Gastroesophageal sphincter (tissue), 3 donors: ENCODE measurements at regions not wholly inside any gene's neighbourhood (a gene's known extent, or its start where the extent isn't known, plus 50 kb on each side); places are given as distances from the start of the nearest gene placed in this dataset.

Experiments
- EP300 ChIP-seq: sonication (generic); formaldehyde crosslinking; IDR thresholded peaks from one replicate; pipeline ENCODE4 v1.6.1; 2017; ENCODE audit warnings: antibody characterized with exemption, mild to moderate bottlenecking
- POLR2AphosphoS5 ChIP-seq: sonication (generic); formaldehyde crosslinking; IDR thresholded peaks from one replicate; pipeline ENCODE4 v1.6.1; 2017; ENCODE audit warnings: antibody characterized with exemption
- TF ChIP-seq, protein P1 (sequence below), 4 experiments: fragments of 200-600 bp in 2 of 4; fragments of 450-650 bp in 2 of 4; sonication (generic) in 1 of 4; IDR thresholded peaks; one replicate each; pipeline ENCODE4 v1.5.1; 2017 to 2019; ENCODE audit warnings: antibody characterized with exemption in 4 of 4, mild to moderate bottlenecking in 2 of 4, moderate library complexity in 2 of 4

DNA sequence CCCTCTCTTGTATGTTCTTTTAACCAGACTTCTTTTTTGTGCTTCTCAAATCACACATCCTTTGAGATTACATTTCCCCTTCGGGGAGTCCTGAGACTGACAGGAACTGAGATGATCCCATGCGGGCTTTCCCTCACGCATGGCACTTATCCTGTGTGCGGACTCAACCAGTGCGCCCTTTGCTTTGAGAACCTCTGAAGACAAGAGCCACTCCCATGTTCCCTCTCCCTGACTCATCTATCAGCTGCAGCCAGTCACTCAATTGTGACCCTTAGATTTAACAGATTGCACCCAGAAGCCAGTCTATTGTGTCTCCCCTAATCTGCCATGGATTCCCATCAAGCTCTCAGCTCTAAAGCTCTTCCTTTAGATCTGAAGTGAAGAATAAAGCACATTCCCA is 353.9 kb upstream of the MEOX2 start:
- TF ChIP-seq, protein P1, sequence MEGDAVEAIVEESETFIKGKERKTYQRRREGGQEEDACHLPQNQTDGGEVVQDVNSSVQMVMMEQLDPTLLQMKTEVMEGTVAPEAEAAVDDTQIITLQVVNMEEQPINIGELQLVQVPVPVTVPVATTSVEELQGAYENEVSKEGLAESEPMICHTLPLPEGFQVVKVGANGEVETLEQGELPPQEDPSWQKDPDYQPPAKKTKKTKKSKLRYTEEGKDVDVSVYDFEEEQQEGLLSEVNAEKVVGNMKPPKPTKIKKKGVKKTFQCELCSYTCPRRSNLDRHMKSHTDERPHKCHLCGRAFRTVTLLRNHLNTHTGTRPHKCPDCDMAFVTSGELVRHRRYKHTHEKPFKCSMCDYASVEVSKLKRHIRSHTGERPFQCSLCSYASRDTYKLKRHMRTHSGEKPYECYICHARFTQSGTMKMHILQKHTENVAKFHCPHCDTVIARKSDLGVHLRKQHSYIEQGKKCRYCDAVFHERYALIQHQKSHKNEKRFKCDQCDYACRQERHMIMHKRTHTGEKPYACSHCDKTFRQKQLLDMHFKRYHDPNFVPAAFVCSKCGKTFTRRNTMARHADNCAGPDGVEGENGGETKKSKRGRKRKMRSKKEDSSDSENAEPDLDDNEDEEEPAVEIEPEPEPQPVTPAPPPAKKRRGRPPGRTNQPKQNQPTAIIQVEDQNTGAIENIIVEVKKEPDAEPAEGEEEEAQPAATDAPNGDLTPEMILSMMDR (IDR thresholded peaks at IDR 0.05), result no peak
- TF ChIP-seq EP300 (no peak), POLR2AphosphoS5 (no peak)
